GM21717 (cell line): ENCODE measurements at regions not wholly inside any gene's neighbourhood (a gene's known extent, or its start where the extent isn't known, plus 50 kb on each side); places are given as distances from the start of the nearest gene placed in this dataset.

ENCODE experiments used
- ATAC-seq: cut with Tn5 transposase; IDR thresholded peaks from one replicate; pipeline ENCODE4 v1.9.1; 2021; ENCODE audit warnings: mild to moderate bottlenecking, moderate library complexity; ENCODE audit not compliant: unreplicated experiment

GRCh38 chr4:33316578-33316977 is 2596.4 kb downstream of the PCDH7 start:
- no peak for ATAC-seq

GRCh38 chr4:33323393-33323792 is 2603.2 kb downstream of the PCDH7 start:
- no peak for ATAC-seq

GRCh38 chr4:33334416-33334815 is 2614.2 kb downstream of the PCDH7 start:
- no peak for ATAC-seq

- no peak for ATAC-seq
Measured at GRCh38 chr4:33339762-33340161, 2619.6 kb downstream of the PCDH7 start.

- no peak for ATAC-seq
Measured at GRCh38 chr4:33340168-33340567, 2620.0 kb downstream of the PCDH7 start.

- ATAC-seq = no peak
Measured at GRCh38 chr4:33349376-33349775, 2629.2 kb downstream of the PCDH7 start.

- ATAC-seq = no peak
Measured at GRCh38 chr4:33357121-33357520, 2637.0 kb downstream of the PCDH7 start.

- ATAC-seq = no peak
Measured at GRCh38 chr4:33369446-33369845, 2649.3 kb downstream of the PCDH7 start.

- ATAC-seq = no peak
Measured at GRCh38 chr4:33381816-33382215, 2661.6 kb downstream of the PCDH7 start.

- ATAC-seq = no peak
Measured at GRCh38 chr4:33386764-33387163, 2666.6 kb downstream of the PCDH7 start.

GRCh38 chr4:33390976-33391375 is 2670.8 kb downstream of the PCDH7 start:
- no peak for ATAC-seq

- ATAC-seq = no peak
Measured at GRCh38 chr4:33395731-33396485, 2675.7 kb downstream of the PCDH7 start.

- no peak for ATAC-seq
Measured at GRCh38 chr4:33400504-33400903, 2680.3 kb downstream of the PCDH7 start.

- ATAC-seq = no peak
Measured at GRCh38 chr4:33407496-33407895, 2687.3 kb downstream of the PCDH7 start.

- no peak for ATAC-seq
Measured at GRCh38 chr4:33411182-33411581, 2691.0 kb downstream of the PCDH7 start.

- ATAC-seq = no peak
Measured at GRCh38 chr4:33421887-33422286, 2701.7 kb downstream of the PCDH7 start.

GRCh38 chr4:33422656-33423055 is 2702.5 kb downstream of the PCDH7 start:
- no peak for ATAC-seq

GRCh38 chr4:33425936-33426335 is 2705.8 kb downstream of the PCDH7 start:
- no peak for ATAC-seq

GRCh38 chr4:33427676-33428075 is 2707.5 kb downstream of the PCDH7 start:
- no peak for ATAC-seq

GRCh38 chr4:33429971-33430370 is 2709.8 kb downstream of the PCDH7 start:
- ATAC-seq = no peak

GRCh38 chr4:33437406-33437805 is 2717.2 kb downstream of the PCDH7 start:
- no peak for ATAC-seq

GRCh38 chr4:33446953-33447352 is 2726.8 kb downstream of the PCDH7 start:
- no peak for ATAC-seq

- no peak for ATAC-seq
Measured at GRCh38 chr4:33448948-33449347, 2728.8 kb downstream of the PCDH7 start.
